HCEC 1CT (cell line): ENCODE measurements at regions not wholly inside any gene's neighbourhood (a gene's known extent, or its start where the extent isn't known, plus 50 kb on each side); places are given as distances from the start of the nearest gene placed in this dataset.

Experiments
- DNase-seq: peaks from one replicate; pipeline ENCODE4 v3.0.0-alpha.2; 2017

- DNase-seq: no peak
These were observed 181.7 kb upstream of the NSMCE3 start for GRCh38 chr15:29451201-29451781.

- no peak for DNase-seq
These were observed 179.5 kb upstream of the NSMCE3 start for GRCh38 chr15:29449136-29449535.

GRCh38 chr15:29448320-29448719, 178.7 kb upstream of the NSMCE3 start:
- DNase-seq: no peak

DNA sequence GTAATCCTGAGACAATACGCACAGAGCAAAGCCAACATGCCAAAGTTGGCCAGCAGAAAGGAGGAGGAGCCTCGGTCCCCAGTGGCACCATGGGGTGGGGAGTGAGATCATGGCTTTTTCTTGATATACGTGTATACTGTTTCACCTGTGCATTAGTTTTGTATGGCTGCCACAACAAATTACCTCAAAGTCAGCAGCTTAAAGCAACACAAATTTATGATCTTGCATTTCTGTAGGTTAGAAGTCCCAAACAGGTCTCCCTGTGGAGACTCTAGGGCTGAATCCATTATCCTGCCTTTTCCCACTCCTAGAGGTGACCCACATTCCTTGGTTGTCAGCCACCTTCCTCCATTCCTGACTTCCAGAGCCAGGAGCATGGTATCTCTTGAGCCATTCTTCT, 176.9 kb upstream of the NSMCE3 start:
- no peak for DNase-seq

DNA sequence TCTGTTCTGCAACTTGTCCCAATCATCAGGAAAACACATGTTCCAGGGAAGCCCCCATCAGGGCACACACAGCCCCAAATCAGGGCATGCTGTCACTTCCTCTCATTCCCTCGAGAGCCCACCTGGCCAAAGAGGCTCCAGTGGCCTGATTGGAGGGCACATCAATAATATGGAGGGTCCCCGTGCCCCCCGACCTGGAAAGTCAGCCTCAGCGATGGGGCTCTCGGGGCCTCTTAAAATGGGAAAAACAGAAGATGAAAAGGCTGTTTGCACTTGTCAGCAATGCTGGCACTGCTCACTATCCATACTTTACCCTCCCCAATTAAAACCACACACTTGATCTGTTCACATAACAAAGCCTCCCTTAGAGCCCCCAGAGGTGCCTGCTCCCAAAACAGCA, 172.9 kb upstream of the NSMCE3 start:
- DNase-seq: no peak

GRCh38 chr15:29440541-29440940, 170.9 kb upstream of the NSMCE3 start:
- DNase-seq: no peak

DNA sequence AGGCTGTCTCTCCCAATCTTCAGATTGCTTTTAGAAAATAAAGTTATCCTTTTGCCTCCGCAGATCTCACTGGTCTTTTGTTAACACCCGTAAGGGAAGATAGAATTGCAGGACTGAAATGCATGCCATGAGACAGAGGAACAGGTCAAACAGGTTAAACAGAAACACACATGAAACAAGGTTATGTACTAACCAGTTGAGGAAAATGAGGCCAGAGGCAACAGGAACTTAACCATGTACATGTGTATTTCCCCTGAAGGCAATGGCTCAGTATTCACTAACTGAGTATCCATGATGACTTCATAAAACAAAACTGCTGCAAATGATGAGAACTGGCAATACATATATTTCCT, 169.1 kb upstream of the NSMCE3 start:
- no peak for DNase-seq

DNA sequence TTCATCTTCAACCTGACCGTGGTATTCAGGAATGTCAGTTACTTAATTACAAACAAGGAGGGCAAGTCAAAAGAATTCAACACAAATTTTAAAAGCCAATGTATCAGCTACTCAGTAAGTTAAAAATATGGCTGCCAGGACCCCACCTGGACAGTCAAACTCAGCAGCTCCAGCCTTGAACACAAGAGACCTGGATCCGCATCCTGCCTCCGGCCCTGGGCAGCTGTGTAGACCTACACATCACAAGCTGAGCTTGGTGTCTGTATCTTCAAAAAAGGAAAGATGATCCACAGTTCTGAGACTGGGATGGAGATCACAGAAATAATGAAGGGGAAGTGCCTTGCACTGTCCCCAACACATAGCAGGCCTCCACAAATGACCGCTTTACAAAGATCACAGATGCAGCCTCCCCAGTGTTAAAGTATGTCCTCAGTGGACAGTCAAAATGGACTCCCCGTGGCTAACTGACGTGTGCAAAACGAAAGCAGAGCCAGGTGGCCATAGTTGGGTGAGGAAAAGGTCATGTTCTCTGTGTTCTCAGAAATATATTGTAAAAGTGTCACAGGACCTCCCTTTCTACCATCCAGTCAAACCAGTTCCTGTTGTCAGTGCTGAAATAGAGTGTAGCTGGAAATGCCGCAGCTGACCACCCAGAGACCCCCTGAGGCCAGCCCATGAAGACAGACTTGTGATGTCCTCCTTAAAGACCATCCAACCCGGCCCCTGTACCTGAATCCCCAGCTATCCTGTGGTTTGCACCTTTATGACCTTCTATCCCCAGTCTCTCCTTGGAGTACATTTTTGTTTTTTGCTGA, 168.5 kb upstream of the NSMCE3 start:
- no peak for DNase-seq

DNA sequence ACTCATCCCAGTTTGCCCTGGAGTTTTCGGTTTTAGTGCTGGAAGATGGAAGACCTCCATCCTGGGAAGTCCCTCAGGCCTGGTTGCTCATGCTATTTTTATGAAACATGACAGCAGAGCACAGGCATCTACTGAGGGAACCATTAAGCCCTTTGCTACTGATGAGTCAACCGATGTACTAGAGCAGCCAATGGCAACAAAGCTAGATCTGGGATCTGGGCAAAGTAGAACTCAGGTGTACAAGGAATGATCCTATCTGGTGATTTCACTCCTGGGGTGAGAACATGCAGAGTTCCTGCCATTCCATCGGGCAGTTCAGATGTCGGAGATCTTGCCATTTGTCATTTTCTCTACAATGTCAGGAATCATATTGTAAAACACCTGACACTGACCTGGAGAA, 166.2 kb upstream of the NSMCE3 start:
- DNase-seq: peak; percentile 14

GRCh38 chr15:29434280-29434679, 164.7 kb upstream of the NSMCE3 start:
- DNase-seq: no peak

DNA sequence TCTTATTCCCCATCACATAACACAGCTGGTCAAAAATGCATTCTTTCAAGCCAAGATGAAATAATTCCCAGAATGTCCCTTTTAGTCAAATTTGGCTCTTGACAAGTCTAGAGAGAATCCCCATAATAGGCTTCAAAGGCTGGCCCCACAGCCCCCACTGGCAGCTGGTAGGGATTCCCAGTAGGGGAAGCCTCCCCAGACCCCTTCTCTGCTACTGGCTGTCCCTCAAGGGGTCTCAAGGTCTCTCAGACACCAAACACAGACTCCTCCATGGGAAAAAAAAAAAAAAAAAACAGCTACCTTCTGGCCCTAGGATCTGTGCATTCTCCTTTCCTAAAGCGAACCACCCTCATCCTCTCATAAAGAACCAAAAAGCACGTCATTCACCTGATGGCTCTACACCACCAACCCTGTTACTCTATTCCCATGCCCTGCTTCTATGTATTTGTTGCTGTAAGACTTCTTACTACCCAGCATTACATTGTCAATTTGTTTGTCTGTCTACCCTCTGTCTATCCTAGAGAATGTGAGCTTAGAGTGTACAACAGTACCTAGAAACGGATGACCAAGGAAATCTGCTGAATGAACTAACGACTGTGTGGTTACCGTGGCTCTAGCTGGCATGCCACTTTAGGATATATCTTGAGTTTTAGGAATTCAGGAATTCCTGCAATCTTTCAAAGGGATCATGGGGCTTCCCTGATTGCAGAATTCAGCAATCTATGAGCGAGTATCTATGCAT, 164.1 kb upstream of the NSMCE3 start:
- DNase-seq: no peak

DNA sequence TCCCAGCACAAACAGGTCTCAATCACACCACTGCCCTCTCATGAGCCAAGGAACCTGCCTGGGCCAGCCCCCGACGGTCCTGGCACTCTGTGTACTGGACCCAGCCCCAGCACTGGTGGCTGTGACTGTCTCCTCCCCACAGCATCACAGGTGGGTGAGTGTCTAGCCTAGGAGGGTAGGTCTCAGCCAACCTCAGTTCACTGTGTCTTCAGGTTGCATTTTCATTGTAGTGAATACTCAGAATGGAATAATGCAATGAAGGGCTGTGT, 163.4 kb upstream of the NSMCE3 start:
- DNase-seq: no peak

- no peak for DNase-seq
These were observed 162.8 kb upstream of the NSMCE3 start for GRCh38 chr15:29432191-29433049.

DNA sequence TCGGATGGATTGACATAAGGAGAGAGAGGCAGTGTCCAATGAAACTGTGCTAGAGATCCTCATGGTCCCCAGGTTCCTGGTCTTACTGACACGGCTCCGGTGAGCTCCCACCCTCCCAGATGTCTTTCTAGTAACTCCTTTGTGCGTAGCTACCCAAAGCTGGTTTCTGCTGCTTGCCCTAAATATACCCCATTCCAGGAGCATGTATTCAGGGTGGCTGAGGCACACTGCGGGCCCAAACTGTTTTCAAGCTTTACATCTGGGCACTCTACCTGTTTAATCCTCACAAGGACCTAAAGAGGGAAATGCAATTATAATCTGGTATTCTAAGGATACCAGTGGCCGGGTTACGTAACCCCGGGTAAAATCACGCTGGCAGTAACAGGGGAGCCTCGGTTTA, 161.2 kb upstream of the NSMCE3 start:
- no peak for DNase-seq

GRCh38 chr15:29430124-29430523, 160.5 kb upstream of the NSMCE3 start:
- DNase-seq: no peak

DNA sequence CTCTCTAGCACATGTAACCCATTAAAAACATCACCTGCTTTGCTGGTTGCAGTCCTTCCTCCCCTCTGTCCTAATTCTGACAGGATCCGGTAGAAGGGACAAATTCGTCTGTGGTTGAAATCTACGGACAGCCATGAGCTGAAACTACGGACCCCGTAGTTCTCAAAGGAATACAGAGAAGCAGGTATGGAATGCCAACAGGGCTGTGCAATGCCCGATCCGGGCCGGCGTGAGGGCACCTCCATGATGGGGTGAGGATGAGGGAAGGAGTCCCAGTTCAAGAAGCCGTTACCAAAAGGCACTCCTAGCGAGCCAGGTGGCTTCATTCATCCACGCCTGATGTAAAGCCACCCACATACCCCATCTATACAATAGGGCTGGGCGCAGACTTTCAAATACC, 160.0 kb upstream of the NSMCE3 start:
- no peak for DNase-seq

DNA sequence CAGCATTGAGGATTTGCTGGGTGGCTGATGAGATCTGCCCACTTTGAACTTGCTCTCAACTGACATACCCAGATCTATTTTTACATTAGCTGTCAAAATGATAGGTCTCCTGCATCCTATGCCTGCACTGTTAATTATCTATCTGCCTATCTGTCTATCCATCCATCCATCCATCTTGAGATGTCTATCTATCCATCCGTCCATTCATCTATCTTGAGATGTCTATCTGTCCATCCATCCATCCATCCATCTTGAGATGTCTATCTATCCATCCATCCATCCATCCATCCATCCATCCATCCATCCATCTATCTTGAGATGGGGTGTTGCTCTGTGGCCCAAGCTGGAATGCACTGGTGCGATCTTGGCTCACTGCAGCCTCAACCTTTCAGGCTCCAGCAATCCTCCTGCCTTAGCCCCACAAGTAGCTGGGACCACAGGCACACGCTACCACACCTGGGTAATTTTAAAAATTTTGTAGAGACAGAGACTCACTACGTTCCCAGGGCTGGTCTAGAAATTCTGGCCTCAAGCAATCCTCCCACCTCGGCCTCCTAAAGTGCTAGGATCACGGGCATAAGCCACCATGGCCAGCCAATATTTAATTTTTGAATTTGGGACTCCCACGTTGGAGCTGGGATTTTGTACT, 159.4 kb upstream of the NSMCE3 start:
- no peak for DNase-seq

GRCh38 chr15:29425864-29426263, 156.2 kb upstream of the NSMCE3 start:
- no peak for DNase-seq

GRCh38 chr15:29424118-29424517, 154.5 kb upstream of the NSMCE3 start:
- DNase-seq: no peak

DNA sequence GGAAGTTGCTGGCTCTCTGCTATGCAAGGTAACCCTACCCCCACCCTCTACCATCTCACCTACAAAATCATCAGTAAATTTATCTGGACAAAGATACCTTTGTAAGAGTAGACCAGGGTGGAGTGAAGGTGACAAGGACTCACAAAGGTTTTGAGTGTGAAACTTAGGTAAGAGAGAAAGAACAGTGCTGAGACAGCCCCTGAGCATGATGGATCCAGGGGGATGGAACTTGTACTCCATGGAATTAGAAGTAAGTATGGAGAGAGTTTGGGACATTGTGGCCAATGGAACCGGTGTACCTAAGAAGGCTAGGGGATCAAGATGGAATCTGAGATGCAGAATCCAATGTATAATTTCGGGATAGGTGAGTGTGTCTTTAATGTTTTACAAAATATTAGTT, 153.0 kb upstream of the NSMCE3 start:
- no peak for DNase-seq

DNA sequence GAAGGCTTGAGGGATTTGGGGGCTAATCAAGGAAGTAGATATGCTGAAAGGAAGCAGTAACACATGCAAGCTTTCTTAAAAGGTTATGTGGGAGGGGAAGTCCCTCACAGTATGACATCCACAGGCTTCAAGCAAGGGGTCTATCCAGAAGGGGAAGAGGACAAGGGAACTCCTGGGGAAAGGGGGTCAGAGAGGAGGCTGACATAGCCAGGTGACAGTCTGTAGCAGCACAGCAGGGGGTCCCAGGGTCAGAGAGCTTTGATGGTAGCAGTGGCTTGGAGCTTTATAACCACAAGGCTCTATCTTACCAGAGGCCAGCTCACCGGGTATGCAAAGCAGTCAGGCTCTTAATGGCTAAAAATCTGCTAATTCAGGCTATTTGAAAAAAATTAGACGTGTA, 150.6 kb upstream of the NSMCE3 start:
- DNase-seq: no peak

- DNase-seq: no peak
These were observed 149.3 kb upstream of the NSMCE3 start for GRCh38 chr15:29418931-29419330.

- no peak for DNase-seq
These were observed 148.6 kb upstream of the NSMCE3 start for GRCh38 chr15:29418178-29418577.
